ENCODE measurements at regions not wholly inside any gene's neighbourhood (a gene's known extent, or its start where the extent isn't known, plus 50 kb on each side); places are given as distances from the start of the nearest gene placed in this dataset.
A peak's percentile ranks its signal among the peaks of the same experiment; 100 is the strongest.

GRCh38 chr11:26093206-26093605 lies 238.7 kb upstream of the ANO3 start (continued):
- no peak for TF ChIP-seq EMX1 (CRISPR knock-in tag; IDR thresholded peaks at IDR 0.05)

GRCh38 chr11:26095340-26095739 lies 236.6 kb upstream of the ANO3 start:
- TF ChIP-seq PRRX2 (CRISPR knock-in tag; IDR thresholded peaks at IDR 0.05) (no peak), NR1H2 (CRISPR knock-in tag; IDR thresholded peaks at IDR 0.05) (no peak)
- ChIA-PET CTCF (no interaction called here), POLR2A (no interaction called here)
- ATAC-seq (peak; percentile 66), DNase-seq (ENCODE audit: low spot score) (no peak)
- Mint-ChIP-seq H3K4me3 (no peak overlapping the region), H3K4me1 (peaks cover under 1% of the 10 kb centered on the region; the same call in 1 of the 2 replicates), H3K36me3 (no peaks in the 10 kb centered on the region), H3K27me3 (ENCODE audit: low read depth) (no peaks in the 10 kb centered on the region), H3K27ac (no peak overlapping the region), H3K9me3 (peaks cover 9% of the 10 kb centered on the region)

- Mint-ChIP-seq H3K27me3 (ENCODE audit: low read depth) (no peaks in the 10 kb centered on the region), H3K4me3 (no peak overlapping the region), H3K27ac (no peak overlapping the region), H3K9me3 (peaks cover 9% of the 10 kb centered on the region), H3K4me1 (peaks cover 3% of the 10 kb centered on the region; the same call in 1 of the 2 replicates), H3K36me3 (no peaks in the 10 kb centered on the region)
- ATAC-seq (no peak), DNase-seq (ENCODE audit: low spot score) (no peak)
- ChIA-PET POLR2A (no interaction called here), CTCF (no interaction called here)
- TF ChIP-seq NFYB (CRISPR knock-in tag; conservative IDR thresholded peaks at IDR 0.05; ENCODE audit: low read depth), result no peak
- no peak for TF ChIP-seq E2F5 (CRISPR knock-in tag; IDR thresholded peaks at IDR 0.05)
- TF ChIP-seq ARID4B (CRISPR knock-in tag; IDR thresholded peaks at IDR 0.05; ENCODE audit: borderline replicate concordance), result no peak
- TF ChIP-seq ZMAT4 (CRISPR knock-in tag; IDR thresholded peaks at IDR 0.05), result no peak
- TF ChIP-seq USF2 (CRISPR knock-in tag; IDR thresholded peaks at IDR 0.05), result no peak
- no peak for TF ChIP-seq CDX4 (CRISPR knock-in tag; IDR thresholded peaks at IDR 0.05; ENCODE audit: borderline replicate concordance)
- TF ChIP-seq IRF2 (CRISPR knock-in tag; IDR thresholded peaks at IDR 0.05; ENCODE audit: borderline replicate concordance, low read depth), result no peak
- TF ChIP-seq ZNF425 (CRISPR knock-in tag; conservative IDR thresholded peaks at IDR 0.05), result no peak
- TF ChIP-seq ZNF416 (CRISPR knock-in tag; IDR thresholded peaks at IDR 0.05), result no peak
- no peak for TF ChIP-seq USF1 (CRISPR knock-in tag; IDR thresholded peaks at IDR 0.05)
- no peak for TF ChIP-seq ZNF532 (CRISPR knock-in tag; IDR thresholded peaks at IDR 0.05; ENCODE audit: borderline replicate concordance)
- no peak for TF ChIP-seq SOX15 (CRISPR knock-in tag; IDR thresholded peaks at IDR 0.05)
- no peak for TF ChIP-seq MYBL2 (CRISPR knock-in tag; IDR thresholded peaks at IDR 0.05)
- no peak for TF ChIP-seq ZNF396 (CRISPR knock-in tag; IDR thresholded peaks at IDR 0.05; ENCODE audit: borderline replicate concordance)
- TF ChIP-seq OVOL2 (CRISPR knock-in tag; IDR thresholded peaks at IDR 0.05; ENCODE audit: borderline replicate concordance), result no peak
- no peak for TF ChIP-seq ZNF263 (CRISPR knock-in tag; IDR thresholded peaks at IDR 0.05; ENCODE audit: low read depth)
Measured at GRCh38 chr11:26096451-26096850, 235.5 kb upstream of the ANO3 start.
